Mucosa of descending colon (tissue), 3 donors: ENCODE measurements at regions not wholly inside any gene's neighbourhood (a gene's known extent, or its start where the extent isn't known, plus 50 kb on each side); places are given as distances from the start of the nearest gene placed in this dataset.
A peak's percentile ranks its signal among the peaks of the same experiment; 100 is the strongest.

ENCODE experiments used
- ATAC-seq: fragments of 200-7000 bp; cut with Tn5 transposase; one replicate; pipeline ENCODE4 v1.9.1; 2020; ENCODE audit warnings: mild to moderate bottlenecking, moderate library complexity
- DNase-seq, 3 donors: peaks; one replicate each; pipeline ENCODE4 v3.0.0-alpha.2; 2020
- H3K36me3 ChIP-seq: fragments of 200-600 bp; one replicate; pipeline ENCODE4 v1.8.0; 2021; ENCODE audit warnings: low read depth, mild to moderate bottlenecking
- H3K4me1 ChIP-seq: fragments of 200-600 bp; one replicate; pipeline ENCODE4 v1.8.0; 2021; ENCODE audit warnings: low read depth, mild to moderate bottlenecking
- H3K4me3 ChIP-seq: fragments of 200-600 bp; one replicate; pipeline ENCODE4 v1.8.0; 2021; ENCODE audit warnings: mild to moderate bottlenecking
- H3K9me3 ChIP-seq: fragments of 200-600 bp; one replicate; pipeline ENCODE4 v1.8.0; 2021; ENCODE audit warnings: mild to moderate bottlenecking
- CTCF ChIP-seq: fragments of 200-600 bp; IDR thresholded peaks from one replicate; pipeline ENCODE4 v1.8.0; 2022; ENCODE audit warnings: antibody characterized with exemption, mild to moderate bottlenecking
- intact Hi-C, 2 donors: fragments of 100-400 bp; cut with DNase I in 1 of 2; cut with micrococcal nuclease in 1 of 2; formaldehyde crosslinking; loops; one replicate each; pipeline versions ENCODE4 v1.11.0 to v1.11.1; 2022; cut with DNase I, micrococcal nuclease
- donor health status: DM: no; HTN: no; CAD: no; lungs with moderate emphysema.
- donor health status: DM: no; HTN: no; CAD: no.
- donor health status: DM: no; HTN: yes; CAD: no.

- no peaks in the 10 kb centered on the region for H3K9me3 ChIP-seq
- intact Hi-C loops = no loop called here
- no peak for ATAC-seq
- no peaks in the 10 kb centered on the region for H3K36me3 ChIP-seq
- TF ChIP-seq CTCF = no peak
- no peak overlapping the region for H3K4me3 ChIP-seq
- DNase-seq = no peak
- H3K4me1 ChIP-seq = no peaks in the 10 kb centered on the region
These were observed 86.8 kb upstream of the TFPI start for GRCh38 chr2:187640926-187641510.

- Histone ChIP-seq H3K9me3 (no peaks in the 10 kb centered on the region), H3K4me1 (no peaks in the 10 kb centered on the region), H3K36me3 (no peaks in the 10 kb centered on the region), H3K4me3 (no peak overlapping the region)
- intact Hi-C loops = no loop called here
- DNase-seq (no peak), ATAC-seq (no peak)
- TF ChIP-seq CTCF = no peak
These were observed 88.3 kb upstream of the TFPI start for GRCh38 chr2:187642498-187642897.

- Histone ChIP-seq H3K9me3 (no peaks in the 10 kb centered on the region), H3K4me1 (no peaks in the 10 kb centered on the region), H3K36me3 (no peaks in the 10 kb centered on the region), H3K4me3 (no peak overlapping the region)
- no peak for TF ChIP-seq CTCF
- no peak for ATAC-seq
- no peak for DNase-seq
- intact Hi-C loops = no loop called here
These were observed 90.3 kb upstream of the TFPI start for GRCh38 chr2:187644486-187644885.

GRCh38 chr2:187644981-187645380 lies 90.7 kb upstream of the TFPI start:
- intact Hi-C loops = no loop called here
- Histone ChIP-seq H3K4me3 (no peak overlapping the region), H3K36me3 (no peaks in the 10 kb centered on the region), H3K9me3 (no peaks in the 10 kb centered on the region), H3K4me1 (no peaks in the 10 kb centered on the region)
- DNase-seq (no peak), ATAC-seq (no peak)
- no peak for TF ChIP-seq CTCF

- no peak for TF ChIP-seq CTCF
- Histone ChIP-seq H3K36me3 (no peaks in the 10 kb centered on the region), H3K4me3 (no peak overlapping the region), H3K4me1 (no peaks in the 10 kb centered on the region), H3K9me3 (no peaks in the 10 kb centered on the region)
- DNase-seq (no peak), ATAC-seq (no peak)
- intact Hi-C loops = no loop called here
These were observed 92.3 kb upstream of the TFPI start for GRCh38 chr2:187646556-187646955.

GRCh38 chr2:187654535-187654934 lies 100.3 kb upstream of the TFPI start:
- TF ChIP-seq CTCF = no peak
- no peak for ATAC-seq
- DNase-seq = peak in 2 of 3 donors; percentile 9 to 19

More at GRCh38 chr2:187654535-187654934, 100.3 kb upstream of the TFPI start:
- H3K4me3 ChIP-seq = no peak overlapping the region
- H3K36me3 ChIP-seq = no peaks in the 10 kb centered on the region
- H3K9me3 ChIP-seq = no peaks in the 10 kb centered on the region
- H3K4me1 ChIP-seq = no peaks in the 10 kb centered on the region
- intact Hi-C loops = no loop called here
